Osteocyte (in vitro differentiated cells): ENCODE measurements at regions not wholly inside any gene's neighbourhood (a gene's known extent, or its start where the extent isn't known, plus 50 kb on each side); places are given as distances from the start of the nearest gene placed in this dataset.
"Not testable (repeated sequence)": the region's sequence is repeated elsewhere in the genome, so short reads cannot be mapped to it uniquely, and the experiment has no call there.

ENCODE experiments used
- DNase-seq: peaks from one replicate; pipeline ENCODE4 v3.0.0; 2021; ENCODE audit warnings: mixed read lengths; ENCODE audit not compliant: unreplicated experiment; ENCODE audit errors: extremely low spot score
- H3K27ac Mint-ChIP-seq: one replicate; pipeline ENCODE4 v1.8.0; 2021; ENCODE audit warnings: mild to moderate bottlenecking, mixed read lengths; ENCODE audit not compliant: unreplicated experiment
- H3K27me3 Mint-ChIP-seq: one replicate; pipeline ENCODE4 v1.8.0; 2021; ENCODE audit warnings: mixed read lengths; ENCODE audit not compliant: unreplicated experiment
- H3K36me3 Mint-ChIP-seq: one replicate; pipeline ENCODE4 v1.8.0; 2021; ENCODE audit warnings: mixed read lengths; ENCODE audit not compliant: unreplicated experiment
- H3K4me1 Mint-ChIP-seq: one replicate; pipeline ENCODE4 v1.8.0; 2021; ENCODE audit warnings: mixed read lengths; ENCODE audit not compliant: unreplicated experiment
- H3K4me3 Mint-ChIP-seq: one replicate; pipeline ENCODE4 v1.8.0; 2021; ENCODE audit warnings: mild to moderate bottlenecking, moderate library complexity, mixed read lengths; ENCODE audit not compliant: unreplicated experiment
- H3K9me3 Mint-ChIP-seq: one replicate; pipeline ENCODE4 v1.8.0; 2021; ENCODE audit warnings: mixed read lengths; ENCODE audit not compliant: unreplicated experiment
- CTCF ChIP-seq: fragments of 200-600 bp; sonication (generic); IDR thresholded peaks from 2 replicates; pipeline ENCODE4 v1.5.0; 2021; ENCODE audit warnings: antibody characterized with exemption, mild to moderate bottlenecking, moderate library complexity

DNA sequence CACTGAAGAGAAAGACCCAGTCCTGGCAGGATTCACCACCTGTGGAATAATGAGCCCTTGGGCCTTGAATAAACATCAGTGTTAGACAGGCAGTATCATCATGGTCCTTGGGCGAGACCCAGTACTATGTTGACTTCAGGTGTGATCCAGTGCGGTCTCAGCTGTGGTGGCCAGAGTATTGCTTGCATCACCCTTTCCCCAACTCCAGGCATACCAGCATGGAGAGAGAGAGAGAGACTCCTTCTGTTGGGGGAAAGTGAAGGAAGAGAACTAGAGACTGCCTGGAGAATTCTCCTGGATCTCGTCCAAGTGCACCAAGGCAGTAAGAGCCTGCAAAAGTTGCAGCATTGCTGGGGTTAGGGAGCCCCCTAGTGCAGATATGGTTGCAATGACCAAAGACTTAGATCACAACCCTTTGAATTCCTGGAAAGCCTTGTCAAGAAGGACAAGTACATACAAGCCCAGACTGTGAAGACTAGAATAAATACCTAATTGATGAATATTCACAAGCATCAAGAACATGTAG lies 61.1 kb upstream of the VAMP7 start:
- Mint-ChIP-seq H3K27ac (no peak overlapping the region), H3K4me1 (no peaks in the 10 kb centered on the region), H3K4me3 (no peak overlapping the region), H3K36me3 (no peaks in the 10 kb centered on the region), H3K27me3 (peaks cover 8% of the 10 kb centered on the region), H3K9me3 (peaks cover 20% of the 10 kb centered on the region)
- DNase-seq, result no peak
- peak; percentile 74 for TF ChIP-seq CTCF

- Mint-ChIP-seq H3K4me3 (no peak overlapping the region), H3K36me3 (no peaks in the 10 kb centered on the region), H3K27me3 (peaks cover 7% of the 10 kb centered on the region), H3K27ac (no peak overlapping the region), H3K4me1 (no peaks in the 10 kb centered on the region), H3K9me3 (peaks cover 15% of the 10 kb centered on the region)
- no peak for DNase-seq
- TF ChIP-seq CTCF, result no peak
These were observed 61.6 kb upstream of the VAMP7 start for GRCh38 chrX:155819525-155819924.

DNA sequence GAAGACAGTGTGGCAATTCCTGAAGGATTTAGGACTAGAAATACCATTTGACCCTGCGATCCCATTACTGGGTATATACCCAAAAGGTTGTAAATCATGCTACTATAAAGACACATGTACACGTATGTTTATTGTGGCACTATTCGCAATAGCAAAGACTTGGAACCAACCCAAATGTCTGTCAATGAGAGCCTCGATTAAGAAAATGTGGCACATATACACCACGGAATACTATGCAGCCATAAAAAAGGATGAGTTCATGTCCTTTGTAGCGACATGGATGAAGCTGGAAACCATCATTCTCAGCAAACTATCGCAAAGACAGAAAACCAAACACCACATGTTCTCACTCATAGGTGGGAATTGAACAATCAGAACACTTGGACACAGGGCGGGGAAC lies 66.8 kb upstream of the VAMP7 start:
- H3K9me3 Mint-ChIP-seq, result peaks cover 24% of the 10 kb centered on the region
- H3K27ac Mint-ChIP-seq, H3K27me3 Mint-ChIP-seq, H3K4me3 Mint-ChIP-seq, DNase-seq, H3K4me1 Mint-ChIP-seq, H3K36me3 Mint-ChIP-seq: not testable (repeated sequence)

DNA sequence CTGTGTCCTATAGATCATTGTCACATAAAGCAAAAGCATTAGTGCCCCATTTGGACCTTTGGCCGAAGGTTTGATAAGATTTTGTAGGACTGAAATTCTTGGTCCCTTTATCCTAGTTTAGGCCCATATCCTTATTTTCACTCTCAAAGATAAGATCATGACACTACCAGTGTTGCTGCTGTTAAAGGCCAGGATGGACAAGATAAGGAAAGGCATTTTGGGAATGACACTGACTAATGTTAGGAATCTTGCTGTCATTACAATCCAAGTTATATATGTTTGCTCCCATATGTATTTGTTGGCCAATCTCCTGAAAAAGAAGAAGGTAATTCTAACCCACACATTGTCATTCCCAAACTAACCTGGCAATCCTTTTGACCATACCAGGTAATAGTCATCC lies 101.3 kb upstream of the VAMP7 start:
- no peak overlapping the region for H3K4me3 Mint-ChIP-seq
- no peak for TF ChIP-seq CTCF
- no peaks in the 10 kb centered on the region for H3K27me3 Mint-ChIP-seq
- H3K27ac Mint-ChIP-seq, result no peak overlapping the region
- no peaks in the 10 kb centered on the region for H3K36me3 Mint-ChIP-seq
- peaks cover 2% of the 10 kb centered on the region for H3K4me1 Mint-ChIP-seq
- no peak for DNase-seq
- H3K9me3 Mint-ChIP-seq, result peaks cover 11% of the 10 kb centered on the region

DNA sequence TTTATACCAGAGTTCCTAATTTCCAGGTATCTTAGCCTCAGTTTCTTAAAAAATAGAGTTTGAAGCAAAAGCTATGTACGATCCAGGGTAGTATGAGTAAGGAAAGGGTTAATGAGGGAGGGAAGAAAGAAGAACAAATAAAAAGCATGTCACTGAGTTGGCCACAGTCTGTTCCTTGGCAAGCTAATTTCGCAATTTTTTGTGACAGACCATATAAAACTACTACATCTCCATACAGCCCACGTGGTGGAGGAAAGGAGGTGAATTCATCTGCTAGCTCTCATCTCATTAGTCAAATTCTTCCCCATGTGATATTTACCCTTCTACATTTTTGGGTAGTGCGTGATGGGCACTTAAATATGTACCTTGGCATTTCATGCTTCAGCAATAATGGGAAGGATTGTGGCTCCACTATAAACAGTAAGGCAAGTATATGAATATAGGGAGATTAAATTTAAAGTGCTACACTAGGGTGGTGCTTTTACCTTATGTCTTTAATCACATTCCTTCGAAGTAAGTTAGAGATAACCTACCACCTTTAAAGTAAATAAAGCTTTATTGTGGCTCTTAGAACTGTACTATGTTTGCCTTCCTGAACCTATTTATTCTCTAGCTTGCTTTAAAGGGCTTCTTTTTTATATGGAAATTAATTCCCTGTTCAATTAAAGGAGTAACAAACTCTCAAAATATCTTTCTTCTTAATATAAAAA lies 102.1 kb upstream of the VAMP7 start:
- peaks cover 10% of the 10 kb centered on the region for H3K9me3 Mint-ChIP-seq
- no peaks in the 10 kb centered on the region for H3K27me3 Mint-ChIP-seq
- peaks cover 2% of the 10 kb centered on the region for H3K4me1 Mint-ChIP-seq
- DNase-seq, result no peak
- H3K36me3 Mint-ChIP-seq, result no peaks in the 10 kb centered on the region
- H3K27ac Mint-ChIP-seq, result no peak overlapping the region
- TF ChIP-seq CTCF, result no peak
- no peak overlapping the region for H3K4me3 Mint-ChIP-seq
